ENCODE measurements at regions not wholly inside any gene's neighbourhood (a gene's known extent, or its start where the extent isn't known, plus 50 kb on each side); places are given as distances from the start of the nearest gene placed in this dataset.

- no peak for DNase-seq (ENCODE audit: low read depth)
- H3K4me3 ChIP-seq (ENCODE audit: low read depth, low read length): no peak overlapping the region
- no peak for TF ChIP-seq CTCF (IDR thresholded peaks at IDR 0.05; ENCODE audit: insufficient read depth, low read depth, low read length)
Measured at GRCh38 chr10:93160140-93160539, 86.4 kb downstream of the CYP26A1 start.

DNA sequence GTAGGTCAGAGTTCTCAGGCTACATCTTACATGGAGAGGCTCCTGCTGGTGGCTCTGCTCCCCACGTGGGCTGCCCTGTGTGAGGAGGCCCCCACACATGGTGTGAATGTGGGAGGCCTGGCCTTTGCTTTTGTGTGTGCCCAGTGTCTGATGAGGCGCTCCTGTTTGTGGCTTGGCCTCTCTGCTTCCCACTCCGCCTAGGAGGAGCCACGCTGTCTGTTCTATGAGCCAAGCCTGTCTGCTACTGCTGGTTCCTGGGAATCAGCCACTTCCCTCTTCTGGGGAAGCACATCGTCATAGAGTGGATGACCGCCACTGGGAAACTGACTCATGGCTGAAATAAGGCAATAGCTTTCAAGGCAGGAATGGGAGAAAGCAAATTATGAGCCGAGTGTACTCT lies 87.1 kb downstream of the CYP26A1 start:
- no peak overlapping the region for H3K4me3 ChIP-seq (ENCODE audit: low read depth, low read length)
- DNase-seq (ENCODE audit: low read depth): no peak
- no peak for TF ChIP-seq CTCF (IDR thresholded peaks at IDR 0.05; ENCODE audit: insufficient read depth, low read depth, low read length)

DNA sequence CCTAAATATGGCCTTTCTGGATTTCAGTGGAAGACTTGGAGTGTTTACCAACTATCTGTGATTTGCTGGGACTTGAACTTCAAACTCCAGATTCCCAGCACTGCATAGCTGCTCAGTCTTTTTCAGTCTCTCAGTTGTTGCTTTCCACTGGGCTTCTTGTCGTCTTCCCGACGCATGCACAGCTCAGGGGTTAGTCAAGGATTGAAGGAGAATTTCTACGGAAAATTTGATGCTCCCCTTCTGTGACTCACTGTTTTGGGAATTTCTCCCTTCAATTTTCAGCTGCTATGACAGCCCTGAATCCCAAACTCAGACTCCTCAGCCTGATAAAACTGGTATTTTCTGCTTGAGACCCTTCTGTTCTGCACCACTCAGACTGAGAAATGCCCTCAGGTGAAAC lies 91.7 kb downstream of the CYP26A1 start:
- TF ChIP-seq CTCF (IDR thresholded peaks at IDR 0.05; ENCODE audit: insufficient read depth, low read depth, low read length): no peak
- no peak for DNase-seq (ENCODE audit: low read depth)

DNA sequence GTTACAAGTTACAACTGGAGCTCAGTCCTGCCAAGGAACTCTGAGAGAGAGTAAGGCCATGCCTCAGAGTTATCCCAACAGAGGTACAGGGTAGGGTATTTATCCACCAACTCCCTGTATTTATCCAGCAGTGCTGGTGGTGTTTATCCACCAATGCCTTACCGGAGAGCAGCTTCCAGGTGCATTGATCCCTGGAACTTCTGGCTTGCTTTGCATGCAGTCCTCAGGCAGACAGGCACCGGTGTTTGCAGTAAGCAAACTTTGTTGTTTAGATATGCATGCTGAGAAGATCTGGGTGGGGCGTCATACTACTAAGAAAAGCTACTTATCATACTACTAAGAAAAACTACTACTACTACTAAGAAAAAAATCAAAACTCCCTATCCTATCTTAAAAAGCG lies 92.4 kb downstream of the CYP26A1 start:
- TF ChIP-seq CTCF (IDR thresholded peaks at IDR 0.05; ENCODE audit: insufficient read depth, low read depth, low read length): no peak
- no peak overlapping the region for H3K4me3 ChIP-seq (ENCODE audit: low read depth, low read length)
- no peak for DNase-seq (ENCODE audit: low read depth)

More for the DNA sequence above, 91.7 kb downstream of the CYP26A1 start:
- no peak overlapping the region for H3K4me3 ChIP-seq (ENCODE audit: low read depth, low read length)

GRCh38 chr10:93171837-93172236 lies 98.1 kb downstream of the CYP26A1 start:
- DNase-seq (ENCODE audit: low read depth): no peak
- H3K4me3 ChIP-seq (ENCODE audit: low read depth, low read length): no peak overlapping the region
- TF ChIP-seq CTCF (IDR thresholded peaks at IDR 0.05; ENCODE audit: insufficient read depth, low read depth, low read length): no peak

GRCh38 chr10:93173967-93174845 lies 100.5 kb downstream of the CYP26A1 start:
- no peak for DNase-seq (ENCODE audit: low read depth)
- H3K4me3 ChIP-seq (ENCODE audit: low read depth, low read length): no peak overlapping the region
- TF ChIP-seq CTCF (IDR thresholded peaks at IDR 0.05; ENCODE audit: insufficient read depth, low read depth, low read length): no peak
